Thyroid gland (tissue), 4 donors: ENCODE measurements at regions not wholly inside any gene's neighbourhood (a gene's known extent, or its start where the extent isn't known, plus 50 kb on each side); places are given as distances from the start of the nearest gene placed in this dataset.

Experiments used
- DNase-seq, 2 donors: peaks; one replicate each; pipeline ENCODE4 v3.0.0-alpha.2; 2019
- H3K27ac ChIP-seq, 3 donors: fragments of 200-600 bp; sonication (generic); 1 replicate in 2 of 3; 2 replicates in 1 of 3; pipeline ENCODE4 v1.5.1; 2016 to 2019; ENCODE audit warnings: mild to moderate bottlenecking in 1 of 3, moderate library complexity in 1 of 3
- H3K27me3 ChIP-seq: fragments of 200-600 bp; sonication (generic); one replicate; pipeline ENCODE4 v1.5.1; 2019
- H3K36me3 ChIP-seq, 2 donors: fragments of 200-600 bp; sonication (generic); one replicate each; pipeline ENCODE4 v1.5.1; 2016 to 2019
- H3K4me1 ChIP-seq, 2 donors: fragments of 200-600 bp; sonication (generic); one replicate each; pipeline ENCODE4 v1.5.1; 2017 to 2019
- H3K4me3 ChIP-seq, 3 donors: fragments of 200-600 bp; sonication (generic); replicated peaks in 1 of 3; 1 replicate in 2 of 3; 2 replicates in 1 of 3; pipeline ENCODE4 v1.5.1; 2016; ENCODE audit warnings: mild to moderate bottlenecking in 1 of 3
- H3K9me3 ChIP-seq: fragments of 200-600 bp; sonication (generic); one replicate; pipeline ENCODE4 v1.5.1; 2017
- POLR2A ChIP-seq, 2 donors: fragments of 450-650 bp; IDR thresholded peaks; one replicate each; pipeline ENCODE4 v1.6.1; 2017; ENCODE audit warnings: antibody characterized with exemption in 2 of 2, mild to moderate bottlenecking in 2 of 2, moderate library complexity in 1 of 2
- WGBS, 2 donors: methylation state at CpG; one replicate each; pipeline ENCODE4 v1.1.5; 2017; 5-methylcytosine and 5-hydroxymethylcytosine counted together
- intact Hi-C: fragments of 100-400 bp; cut with DNase I; formaldehyde crosslinking; loops from one replicate; pipeline ENCODE4 v1.15.1; 2023
- TF ChIP-seq, protein P1 (sequence below), 6 experiments: fragments of 200-600 bp in 3 of 6; fragments of 450-650 bp in 3 of 6; sonication (generic) in 3 of 6; IDR thresholded peaks; one replicate each; pipeline ENCODE4 v1.5.1; 2016 to 2019; ENCODE audit warnings: antibody characterized with exemption in 6 of 6, mild to moderate bottlenecking in 2 of 6, inconsistent platforms in 1 of 6, moderate library complexity in 1 of 6

DNA sequence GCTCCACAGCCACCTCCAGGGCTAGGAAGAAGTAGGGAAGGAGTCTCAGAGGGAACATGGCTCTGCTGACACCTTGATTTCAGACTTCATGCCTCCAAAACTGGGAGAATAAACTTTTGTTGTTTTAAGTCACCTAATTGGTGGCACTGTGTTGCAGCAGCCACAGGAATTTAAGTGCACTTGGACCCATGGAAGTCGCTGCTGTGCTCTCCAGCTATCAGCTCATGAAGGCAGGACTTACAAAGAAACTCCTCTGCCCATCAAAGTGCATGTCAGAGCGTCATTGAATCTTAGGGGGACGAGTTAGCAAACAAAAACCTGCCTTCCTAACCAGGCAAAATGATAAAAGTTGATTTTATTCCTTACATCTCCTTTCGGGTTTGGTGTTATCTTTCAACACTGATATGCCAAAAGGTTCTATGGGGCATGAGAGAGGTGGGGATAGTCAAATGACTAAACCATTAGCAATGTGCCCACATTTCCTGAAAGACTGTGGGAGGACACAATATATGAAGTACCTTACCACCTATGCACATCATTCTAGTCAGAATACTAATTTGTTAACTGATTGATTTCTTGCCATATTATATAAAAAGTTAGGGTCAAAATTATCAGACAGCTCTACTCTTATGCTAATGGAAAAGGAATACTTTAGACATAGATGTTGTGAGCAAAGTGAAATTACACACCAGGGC is 235.8 kb upstream of the TNP1 start:
- TF ChIP-seq POLR2A (IDR thresholded peaks at IDR 0.05), result no peak
- TF ChIP-seq, protein P1, sequence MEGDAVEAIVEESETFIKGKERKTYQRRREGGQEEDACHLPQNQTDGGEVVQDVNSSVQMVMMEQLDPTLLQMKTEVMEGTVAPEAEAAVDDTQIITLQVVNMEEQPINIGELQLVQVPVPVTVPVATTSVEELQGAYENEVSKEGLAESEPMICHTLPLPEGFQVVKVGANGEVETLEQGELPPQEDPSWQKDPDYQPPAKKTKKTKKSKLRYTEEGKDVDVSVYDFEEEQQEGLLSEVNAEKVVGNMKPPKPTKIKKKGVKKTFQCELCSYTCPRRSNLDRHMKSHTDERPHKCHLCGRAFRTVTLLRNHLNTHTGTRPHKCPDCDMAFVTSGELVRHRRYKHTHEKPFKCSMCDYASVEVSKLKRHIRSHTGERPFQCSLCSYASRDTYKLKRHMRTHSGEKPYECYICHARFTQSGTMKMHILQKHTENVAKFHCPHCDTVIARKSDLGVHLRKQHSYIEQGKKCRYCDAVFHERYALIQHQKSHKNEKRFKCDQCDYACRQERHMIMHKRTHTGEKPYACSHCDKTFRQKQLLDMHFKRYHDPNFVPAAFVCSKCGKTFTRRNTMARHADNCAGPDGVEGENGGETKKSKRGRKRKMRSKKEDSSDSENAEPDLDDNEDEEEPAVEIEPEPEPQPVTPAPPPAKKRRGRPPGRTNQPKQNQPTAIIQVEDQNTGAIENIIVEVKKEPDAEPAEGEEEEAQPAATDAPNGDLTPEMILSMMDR (IDR thresholded peaks at IDR 0.05), result no peak
- H3K27ac ChIP-seq, result no peak overlapping the region
- intact Hi-C loops, result no loop called here
- H3K4me1 ChIP-seq, result no peaks in the 10 kb centered on the region
- 69 to 74% methylated on average over 4 of the region's 4 CpGs for WGBS, 2 donors
- no peaks in the 10 kb centered on the region for H3K27me3 ChIP-seq
- no peak overlapping the region for H3K4me3 ChIP-seq
- no peak for DNase-seq
- H3K9me3 ChIP-seq, result no peaks in the 10 kb centered on the region
- H3K36me3 ChIP-seq, result no peaks in the 10 kb centered on the region

DNA sequence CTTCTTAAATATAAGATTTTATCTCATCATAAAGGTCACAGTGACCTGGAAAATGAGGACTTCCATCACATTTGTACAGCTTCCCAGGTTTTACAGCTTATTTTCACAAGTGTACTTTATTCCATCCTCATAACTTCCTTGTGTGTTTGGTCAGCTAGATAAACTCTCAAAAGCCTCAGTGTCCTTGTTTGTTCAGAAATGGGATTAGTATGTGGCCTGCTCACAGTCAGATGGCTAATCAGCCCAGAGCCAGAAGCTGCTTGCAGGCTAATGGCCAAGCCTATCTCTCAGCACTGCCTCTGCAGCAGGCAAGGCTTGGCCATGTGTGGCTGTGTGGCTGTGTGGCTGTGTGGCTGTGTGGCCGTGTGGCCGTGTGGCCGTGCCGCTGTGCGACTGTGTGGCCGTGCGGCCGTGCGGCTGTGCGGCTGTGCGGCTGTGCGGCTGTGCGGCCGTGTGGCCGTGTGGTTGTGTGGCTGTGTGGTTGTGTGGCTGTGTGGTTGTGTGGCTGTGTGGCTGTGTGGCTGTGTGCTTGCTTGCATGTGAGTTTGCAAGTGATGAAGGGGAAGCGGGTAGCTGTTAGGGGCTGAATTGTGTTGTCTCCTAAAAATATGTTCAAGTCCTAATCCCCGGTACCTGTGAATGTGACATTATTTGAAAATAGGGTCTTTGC is 233.0 kb upstream of the TNP1 start:
- 82 to 92% methylated on average over 6 to 17 of the region's 17 CpGs for WGBS, 2 donors
- Histone ChIP-seq H3K4me3 (no peak overlapping the region), H3K4me1 (no peaks in the 10 kb centered on the region), H3K36me3 (no peaks in the 10 kb centered on the region), H3K9me3 (no peaks in the 10 kb centered on the region), H3K27ac (no peak overlapping the region), H3K27me3 (no peaks in the 10 kb centered on the region)
- DNase-seq, result no peak
- TF ChIP-seq POLR2A (IDR thresholded peaks at IDR 0.05), result no peak
- TF ChIP-seq, protein P1 (IDR thresholded peaks at IDR 0.05), result no peak
- intact Hi-C loops, result no loop called here

DNA sequence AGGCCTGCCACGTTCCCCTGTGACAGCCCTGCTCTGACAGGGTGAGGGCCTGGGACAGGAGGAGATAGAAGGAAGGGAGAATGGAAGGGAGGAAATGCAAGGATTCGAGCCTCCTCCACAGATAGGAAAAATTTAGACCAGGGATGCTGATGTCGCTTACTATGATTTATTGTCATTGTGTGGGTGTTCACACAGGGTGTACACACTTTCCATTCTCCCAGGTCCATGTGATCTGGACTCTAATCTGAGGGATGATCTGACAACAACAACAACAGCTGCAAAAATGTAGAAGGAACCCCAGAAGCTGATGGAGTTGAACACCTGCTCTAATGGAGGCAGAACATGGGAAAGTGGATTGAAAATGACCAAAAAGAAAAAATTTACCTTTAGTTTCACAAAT is 231.7 kb upstream of the TNP1 start:
- Histone ChIP-seq H3K9me3 (no peaks in the 10 kb centered on the region), H3K36me3 (no peaks in the 10 kb centered on the region), H3K4me1 (no peaks in the 10 kb centered on the region), H3K4me3 (no peak overlapping the region), H3K27me3 (no peaks in the 10 kb centered on the region), H3K27ac (no peak overlapping the region)
- no peak for TF ChIP-seq POLR2A (IDR thresholded peaks at IDR 0.05)
- TF ChIP-seq, protein P1 (IDR thresholded peaks at IDR 0.05), result no peak
- WGBS, 2 donors, result 71 to 90% methylated on average over 3 of the region's 3 CpGs
- intact Hi-C loops, result no loop called here
- no peak for DNase-seq

DNA sequence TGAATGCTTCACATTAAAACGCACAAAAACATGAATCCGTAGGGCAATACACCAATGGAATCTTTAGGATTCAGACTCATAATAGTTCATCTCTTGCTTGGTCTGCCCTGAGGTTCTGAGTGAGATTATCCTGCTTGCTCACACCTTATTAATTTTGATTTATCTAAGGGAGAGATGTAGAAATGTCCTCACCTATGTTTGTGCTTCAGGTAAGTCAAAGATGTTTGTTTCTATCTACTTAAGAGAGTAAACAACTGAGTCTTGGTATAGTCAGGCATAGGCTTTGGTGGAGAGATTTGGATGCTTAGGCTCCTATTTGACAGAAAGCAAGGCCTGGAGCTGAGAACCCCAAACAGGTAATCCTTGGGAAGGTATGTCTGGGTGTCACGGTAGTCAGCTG is 231.0 kb upstream of the TNP1 start:
- WGBS, 2 donors, result 79 to 89% methylated on average over 3 of the region's 3 CpGs
- Histone ChIP-seq H3K36me3 (no peaks in the 10 kb centered on the region), H3K4me1 (no peaks in the 10 kb centered on the region), H3K4me3 (no peak overlapping the region), H3K27ac (no peak overlapping the region), H3K27me3 (no peaks in the 10 kb centered on the region), H3K9me3 (no peaks in the 10 kb centered on the region)
- no peak for TF ChIP-seq POLR2A (IDR thresholded peaks at IDR 0.05)
- TF ChIP-seq, protein P1 (IDR thresholded peaks at IDR 0.05), result no peak
- DNase-seq, result no peak
- intact Hi-C loops, result no loop called here

DNA sequence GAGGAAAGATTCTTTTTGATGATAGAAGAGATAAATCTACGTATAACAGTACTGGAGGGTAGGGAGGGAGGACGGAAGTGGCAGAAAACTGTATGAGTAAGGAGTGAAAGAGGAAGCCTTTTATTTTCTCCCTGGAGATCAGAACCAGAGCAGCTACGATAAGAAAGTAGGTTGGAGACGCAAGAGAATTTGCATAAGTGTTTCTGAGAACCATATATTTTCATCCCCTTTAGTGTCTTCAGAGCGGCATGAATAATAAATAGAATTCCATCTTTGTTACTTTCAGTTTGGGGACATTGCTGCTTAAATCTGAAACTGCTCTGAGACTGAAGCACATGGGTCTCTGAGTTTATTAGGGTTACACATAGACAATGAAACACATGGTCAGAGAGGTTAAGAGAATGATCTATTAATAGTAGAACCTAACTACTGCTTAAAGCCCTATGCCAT is 230.2 kb upstream of the TNP1 start:
- Histone ChIP-seq H3K27ac (no peak overlapping the region), H3K4me1 (no peaks in the 10 kb centered on the region), H3K4me3 (no peak overlapping the region), H3K27me3 (no peaks in the 10 kb centered on the region), H3K9me3 (no peaks in the 10 kb centered on the region), H3K36me3 (no peaks in the 10 kb centered on the region)
- DNase-seq, result no peak
- WGBS, 2 donors, result 68 to 70% methylated on average over 5 of the region's 5 CpGs
- TF ChIP-seq, protein P1 (IDR thresholded peaks at IDR 0.05), result no peak
- no peak for TF ChIP-seq POLR2A (IDR thresholded peaks at IDR 0.05)
- intact Hi-C loops, result no loop called here
